A549 (cell line): ENCODE measurements at regions not wholly inside any gene's neighbourhood (a gene's known extent, or its start where the extent isn't known, plus 50 kb on each side); places are given as distances from the start of the nearest gene placed in this dataset.

ENCODE experiments used
- ATAC-seq, 2 experiments: fragments of 200-7000 bp in 1 of 2; fragments of >200 bp in 1 of 2; cut with Nextera tagmentation in 1 of 2; cut with Tn5 transposase in 1 of 2; 3 replicates each; pipeline versions ENCODE4 v1.8.0 to v1.9.1; 2018 to 2020; ENCODE audit warnings: mild to moderate bottlenecking in 1 of 2, moderate library complexity in 1 of 2
- CTCF ChIA-PET: fragments of 300-600 bp; sonication (Branson Sonifier 250); formaldehyde crosslinking; extraction: SDS; loops from one replicate; lab custom pipeline; 2021; ENCODE audit warnings: antibody characterized with exemption, inconsistent platforms; lab: Yijun Ruan, JAX
- POLR2A ChIA-PET: fragments of 350-600 bp; formaldehyde crosslinking; extraction: SDS; loops from one replicate; lab custom pipeline; 2021; ENCODE audit warnings: antibody characterized with exemption, inconsistent platforms; lab: Yijun Ruan, JAX
- DNase-seq, 2 experiments: peaks; one replicate each; pipeline versions ENCODE4 v3.0.0 to v3.0.0-alpha.2; 2011 to 2016; ENCODE audit warnings: low read depth in 1 of 2, low spot score in 1 of 2
- FAIRE-seq: peaks from 2 replicates; lab custom pipeline; 2011; peaks lifted over from hg19 to GRCh38; lab: Jason Lieb, UNC
- H3K27ac ChIP-seq, 2 experiments: fragments of >200 bp; sonication (Bioruptor Twin); formaldehyde crosslinking; 3 replicates each; pipeline ENCODE4 v1.5.1; 2016 to 2017
- H3K4me1 ChIP-seq: fragments of >200 bp; sonication (Bioruptor Twin); formaldehyde crosslinking; 3 replicates; pipeline ENCODE4 v1.6.1; 2016
- H3K4me2 ChIP-seq: fragments of >200 bp; sonication (Bioruptor Twin); formaldehyde crosslinking; 3 replicates; pipeline ENCODE4 v1.6.1; 2016
- H3K4me3 ChIP-seq: fragments of >200 bp; sonication (Bioruptor Twin); formaldehyde crosslinking; 3 replicates; pipeline ENCODE4 v1.5.1; 2016
- H3K9me3 ChIP-seq: fragments of >200 bp; sonication (Bioruptor Twin); formaldehyde crosslinking; 3 replicates; pipeline ENCODE4 v1.6.1; 2016
- BHLHE40 ChIP-seq: IDR thresholded peaks from 2 replicates; pipeline ENCODE4 v1.6.1; 2012; ENCODE audit warnings: low read depth, low read length, inconsistent platforms
- CEBPB ChIP-seq, 2 experiments: fragments of >200 bp in 1 of 2; sonication (Bioruptor Twin) in 1 of 2; formaldehyde crosslinking in 1 of 2; IDR thresholded peaks; 2 replicates each; pipeline ENCODE4 v1.6.1; 2012 to 2016
- EHMT2 ChIP-seq: fragments of 200-600 bp; sonication (generic); IDR thresholded peaks from 2 replicates; pipeline ENCODE4 v1.6.1; 2016; ENCODE audit warnings: antibody characterized with exemption, low read depth, mild to moderate bottlenecking, moderate library complexity
- ESRRA ChIP-seq: fragments of 150-350 bp; IDR thresholded peaks from 2 replicates; pipeline ENCODE4 v1.6.1; 2014; ENCODE audit warnings: mild to moderate bottlenecking, low read length, borderline replicate concordance
- GATA3 ChIP-seq: IDR thresholded peaks from 2 replicates; pipeline ENCODE4 v1.6.1; 2012; ENCODE audit warnings: borderline replicate concordance
- HEYL ChIP-seq: fragments of 250-450 bp; sonication (Bioruptor Pico); IDR thresholded peaks from 2 replicates; pipeline ENCODE4 v1.8.0; 2021; ENCODE audit warnings: mild to moderate bottlenecking, moderate library complexity
- HOXB5 ChIP-seq: fragments of 250-450 bp; sonication (Bioruptor Pico); IDR thresholded peaks from 2 replicates; pipeline ENCODE4 v1.5.0; 2020; ENCODE audit warnings: mild to moderate bottlenecking, moderate library complexity
- JUN ChIP-seq, 2 experiments: fragments of >200 bp; sonication (Bioruptor Twin); formaldehyde crosslinking; IDR thresholded peaks; 2 replicates in 1 of 2; 3 replicates in 1 of 2; pipeline ENCODE4 v1.6.1; 2016 to 2017
- JUNB ChIP-seq: fragments of >200 bp; sonication (Bioruptor Twin); formaldehyde crosslinking; IDR thresholded peaks from 2 replicates; pipeline ENCODE4 v1.6.1; 2016
- MAFK ChIP-seq: fragments of 450-650 bp; IDR thresholded peaks from 2 replicates; pipeline ENCODE4 v1.6.1; 2014; ENCODE audit not compliant: partially characterized antibody
- MAZ ChIP-seq: fragments of 150-350 bp; IDR thresholded peaks from 2 replicates; pipeline ENCODE4 v1.6.1; 2014; ENCODE audit warnings: antibody characterized with exemption, low read depth, low read length, borderline replicate concordance
- NR3C1 ChIP-seq: fragments of >200 bp; sonication (Bioruptor Twin); formaldehyde crosslinking; IDR thresholded peaks from 3 replicates; pipeline ENCODE4 v1.6.1; 2017
- POLR2A ChIP-seq: IDR thresholded peaks from 2 replicates; pipeline ENCODE4 v1.6.1; 2012; ENCODE audit warnings: mild to moderate bottlenecking, low read length
- RNF2 ChIP-seq: fragments of 200-600 bp; sonication (generic); IDR thresholded peaks from 2 replicates; pipeline ENCODE4 v1.6.1; 2016; ENCODE audit warnings: low read depth, mild to moderate bottlenecking, antibody characterized with exemption, moderate library complexity, borderline replicate concordance
- SMC3 ChIP-seq: fragments of >200 bp; sonication (Bioruptor Twin); formaldehyde crosslinking; IDR thresholded peaks from 3 replicates; pipeline ENCODE4 v1.6.1; 2018; ENCODE audit warnings: inconsistent platforms
- WGBS: methylation state at CpG from one replicate; pipeline ENCODE4 v1.1.6; 2017; ENCODE audit errors: missing lambda C conversion rate; 5-methylcytosine and 5-hydroxymethylcytosine counted together
- TF ChIP-seq, protein P1 (sequence below): fragments of 250-450 bp; sonication (Bioruptor Pico); IDR thresholded peaks from 2 replicates; pipeline ENCODE4 v1.5.0; 2020; ENCODE audit warnings: low read depth, mild to moderate bottlenecking, moderate library complexity
- TF ChIP-seq, protein P2 (sequence below): fragments of 250-450 bp; sonication (Bioruptor Pico); IDR thresholded peaks from 2 replicates; pipeline ENCODE4 v1.5.0; 2021; ENCODE audit warnings: mild to moderate bottlenecking, moderate library complexity, borderline replicate concordance
- TF ChIP-seq, protein P3 (sequence below): fragments of 150-350 bp; IDR thresholded peaks from 2 replicates; pipeline ENCODE4 v1.6.1; 2014; ENCODE audit warnings: low read depth, mild to moderate bottlenecking, low read length
- TF ChIP-seq, protein P4 (sequence below): IDR thresholded peaks from 2 replicates; pipeline ENCODE4 v1.6.1; 2012; ENCODE audit warnings: low read depth, borderline replicate concordance
- TF ChIP-seq, protein P5 (sequence below): fragments of 200-600 bp; sonication (generic); IDR thresholded peaks from 2 replicates; pipeline ENCODE4 v1.6.1; 2016; ENCODE audit warnings: antibody characterized with exemption, mild to moderate bottlenecking, moderate library complexity
- TF ChIP-seq, protein P6 (sequence below): fragments of >200 bp; sonication (Bioruptor Twin); formaldehyde crosslinking; IDR thresholded peaks from 3 replicates; pipeline ENCODE4 v1.5.1; 2016

DNA sequence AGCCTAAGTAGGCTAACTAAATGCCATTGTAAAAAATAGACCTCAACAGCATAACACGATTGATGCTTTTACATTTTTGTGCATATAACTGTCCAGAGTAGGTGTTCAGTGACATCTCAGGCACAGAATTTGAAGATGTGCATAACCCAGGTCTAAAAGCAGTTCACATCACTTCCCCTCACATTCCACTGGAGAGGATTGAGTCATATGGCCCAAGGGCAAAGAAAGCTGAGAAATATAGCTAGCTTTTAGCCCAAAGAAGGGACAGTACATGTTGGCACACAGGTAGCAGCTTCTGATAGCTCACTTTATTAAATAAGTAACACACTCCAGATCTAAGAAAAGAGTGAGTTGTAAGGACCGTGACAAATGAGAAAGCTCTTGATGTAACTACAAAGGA is 2259.5 kb upstream of the WWC1 start (continued):
- TF ChIP-seq, protein P1, sequence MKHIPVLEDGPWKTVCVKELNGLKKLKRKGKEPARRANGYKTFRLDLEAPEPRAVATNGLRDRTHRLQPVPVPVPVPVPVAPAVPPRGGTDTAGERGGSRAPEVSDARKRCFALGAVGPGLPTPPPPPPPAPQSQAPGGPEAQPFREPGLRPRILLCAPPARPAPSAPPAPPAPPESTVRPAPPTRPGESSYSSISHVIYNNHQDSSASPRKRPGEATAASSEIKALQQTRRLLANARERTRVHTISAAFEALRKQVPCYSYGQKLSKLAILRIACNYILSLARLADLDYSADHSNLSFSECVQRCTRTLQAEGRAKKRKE (CRISPR knock-in tag) = no peak

DNA sequence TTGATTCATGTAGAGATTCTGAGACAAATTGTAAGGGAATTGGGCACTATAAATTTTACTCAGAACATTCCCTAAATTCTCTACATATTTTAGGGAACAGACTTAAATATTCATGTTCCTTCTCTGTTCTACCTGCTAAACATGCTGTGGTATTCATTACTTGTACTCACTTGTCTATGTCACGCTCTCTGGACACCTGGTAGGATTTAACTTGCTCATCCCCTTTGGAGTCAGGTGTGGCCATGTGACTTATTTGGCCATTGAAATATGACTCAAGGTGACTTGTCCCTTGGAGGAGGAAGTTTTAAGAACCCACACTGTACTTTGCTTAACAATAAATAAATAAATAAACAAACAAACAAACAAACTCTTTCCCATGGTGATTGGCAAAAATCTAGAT is 2258.8 kb upstream of the WWC1 start:
- 3% methylated on average over 1 of the region's 1 CpG for WGBS
- DNase-seq (no peak), ATAC-seq (no peak), FAIRE-seq (no peak)
- Histone ChIP-seq H3K9me3 (no peaks in the 10 kb centered on the region), H3K4me1 (no peaks in the 10 kb centered on the region), H3K27ac (no peak overlapping the region), H3K4me3 (no peak overlapping the region), H3K4me2 (no peak overlapping the region)
- no peak for TF ChIP-seq HEYL
- no peak for TF ChIP-seq HOXB5 (CRISPR knock-in tag)
- TF ChIP-seq BHLHE40 = no peak
- TF ChIP-seq, protein P2, sequence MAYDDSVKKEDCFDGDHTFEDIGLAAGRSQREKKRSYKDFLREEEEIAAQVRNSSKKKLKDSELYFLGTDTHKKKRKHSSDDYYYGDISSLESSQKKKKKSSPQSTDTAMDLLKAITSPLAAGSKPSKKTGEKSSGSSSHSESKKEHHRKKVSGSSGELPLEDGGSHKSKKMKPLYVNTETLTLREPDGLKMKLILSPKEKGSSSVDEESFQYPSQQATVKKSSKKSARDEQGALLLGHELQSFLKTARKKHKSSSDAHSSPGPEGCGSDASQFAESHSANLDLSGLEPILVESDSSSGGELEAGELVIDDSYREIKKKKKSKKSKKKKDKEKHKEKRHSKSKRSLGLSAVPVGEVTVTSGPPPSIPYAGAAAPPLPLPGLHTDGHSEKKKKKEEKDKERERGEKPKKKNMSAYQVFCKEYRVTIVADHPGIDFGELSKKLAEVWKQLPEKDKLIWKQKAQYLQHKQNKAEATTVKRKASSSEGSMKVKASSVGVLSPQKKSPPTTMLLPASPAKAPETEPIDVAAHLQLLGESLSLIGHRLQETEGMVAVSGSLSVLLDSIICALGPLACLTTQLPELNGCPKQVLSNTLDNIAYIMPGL = no peak
- no peak for TF ChIP-seq NR3C1
- TF ChIP-seq, protein P3, sequence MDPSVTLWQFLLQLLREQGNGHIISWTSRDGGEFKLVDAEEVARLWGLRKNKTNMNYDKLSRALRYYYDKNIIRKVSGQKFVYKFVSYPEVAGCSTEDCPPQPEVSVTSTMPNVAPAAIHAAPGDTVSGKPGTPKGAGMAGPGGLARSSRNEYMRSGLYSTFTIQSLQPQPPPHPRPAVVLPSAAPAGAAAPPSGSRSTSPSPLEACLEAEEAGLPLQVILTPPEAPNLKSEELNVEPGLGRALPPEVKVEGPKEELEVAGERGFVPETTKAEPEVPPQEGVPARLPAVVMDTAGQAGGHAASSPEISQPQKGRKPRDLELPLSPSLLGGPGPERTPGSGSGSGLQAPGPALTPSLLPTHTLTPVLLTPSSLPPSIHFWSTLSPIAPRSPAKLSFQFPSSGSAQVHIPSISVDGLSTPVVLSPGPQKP = no peak
- TF ChIP-seq, protein P4, sequence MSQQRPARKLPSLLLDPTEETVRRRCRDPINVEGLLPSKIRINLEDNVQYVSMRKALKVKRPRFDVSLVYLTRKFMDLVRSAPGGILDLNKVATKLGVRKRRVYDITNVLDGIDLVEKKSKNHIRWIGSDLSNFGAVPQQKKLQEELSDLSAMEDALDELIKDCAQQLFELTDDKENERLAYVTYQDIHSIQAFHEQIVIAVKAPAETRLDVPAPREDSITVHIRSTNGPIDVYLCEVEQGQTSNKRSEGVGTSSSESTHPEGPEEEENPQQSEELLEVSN = no peak
- TF ChIP-seq GATA3 = no peak
- no peak for TF ChIP-seq RNF2
- TF ChIP-seq CEBPB (IDR thresholded peaks at IDR 0.05) = no peak
- no peak for TF ChIP-seq POLR2A
- no peak for TF ChIP-seq EHMT2
- TF ChIP-seq, protein P5, sequence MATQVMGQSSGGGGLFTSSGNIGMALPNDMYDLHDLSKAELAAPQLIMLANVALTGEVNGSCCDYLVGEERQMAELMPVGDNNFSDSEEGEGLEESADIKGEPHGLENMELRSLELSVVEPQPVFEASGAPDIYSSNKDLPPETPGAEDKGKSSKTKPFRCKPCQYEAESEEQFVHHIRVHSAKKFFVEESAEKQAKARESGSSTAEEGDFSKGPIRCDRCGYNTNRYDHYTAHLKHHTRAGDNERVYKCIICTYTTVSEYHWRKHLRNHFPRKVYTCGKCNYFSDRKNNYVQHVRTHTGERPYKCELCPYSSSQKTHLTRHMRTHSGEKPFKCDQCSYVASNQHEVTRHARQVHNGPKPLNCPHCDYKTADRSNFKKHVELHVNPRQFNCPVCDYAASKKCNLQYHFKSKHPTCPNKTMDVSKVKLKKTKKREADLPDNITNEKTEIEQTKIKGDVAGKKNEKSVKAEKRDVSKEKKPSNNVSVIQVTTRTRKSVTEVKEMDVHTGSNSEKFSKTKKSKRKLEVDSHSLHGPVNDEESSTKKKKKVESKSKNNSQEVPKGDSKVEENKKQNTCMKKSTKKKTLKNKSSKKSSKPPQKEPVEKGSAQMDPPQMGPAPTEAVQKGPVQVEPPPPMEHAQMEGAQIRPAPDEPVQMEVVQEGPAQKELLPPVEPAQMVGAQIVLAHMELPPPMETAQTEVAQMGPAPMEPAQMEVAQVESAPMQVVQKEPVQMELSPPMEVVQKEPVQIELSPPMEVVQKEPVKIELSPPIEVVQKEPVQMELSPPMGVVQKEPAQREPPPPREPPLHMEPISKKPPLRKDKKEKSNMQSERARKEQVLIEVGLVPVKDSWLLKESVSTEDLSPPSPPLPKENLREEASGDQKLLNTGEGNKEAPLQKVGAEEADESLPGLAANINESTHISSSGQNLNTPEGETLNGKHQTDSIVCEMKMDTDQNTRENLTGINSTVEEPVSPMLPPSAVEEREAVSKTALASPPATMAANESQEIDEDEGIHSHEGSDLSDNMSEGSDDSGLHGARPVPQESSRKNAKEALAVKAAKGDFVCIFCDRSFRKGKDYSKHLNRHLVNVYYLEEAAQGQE = no peak
- TF ChIP-seq JUNB = no peak
- TF ChIP-seq ESRRA = no peak
- TF ChIP-seq JUN (IDR thresholded peaks at IDR 0.05) = no peak
- ChIA-PET POLR2A (no interaction called here), CTCF (no interaction called here)

DNA sequence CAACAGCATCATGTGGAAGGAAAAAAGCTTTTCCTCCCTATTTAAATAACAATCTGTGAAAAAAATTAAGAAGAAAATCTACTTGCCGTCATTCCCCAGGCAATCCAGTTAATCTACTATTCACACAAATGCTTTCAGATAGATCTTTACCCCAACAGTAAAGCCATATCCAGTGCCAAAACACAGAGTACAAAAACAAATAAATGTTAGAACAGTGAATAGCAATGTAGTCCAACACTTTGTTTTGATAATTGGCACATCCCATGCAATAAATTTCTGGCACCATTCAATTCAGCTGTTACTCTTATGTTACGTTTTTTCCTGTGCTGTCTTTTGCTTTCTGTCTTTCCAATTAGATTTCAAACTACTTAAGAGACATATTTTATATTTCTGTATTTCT is 2245.5 kb upstream of the WWC1 start:
- POLR2A ChIA-PET = no interaction called here
- Histone ChIP-seq H3K27ac (no peak overlapping the region), H3K9me3 (no peaks in the 10 kb centered on the region), H3K4me3 (no peak overlapping the region), H3K4me1 (no peaks in the 10 kb centered on the region), H3K4me2 (no peak overlapping the region)
- TF ChIP-seq, protein P6, sequence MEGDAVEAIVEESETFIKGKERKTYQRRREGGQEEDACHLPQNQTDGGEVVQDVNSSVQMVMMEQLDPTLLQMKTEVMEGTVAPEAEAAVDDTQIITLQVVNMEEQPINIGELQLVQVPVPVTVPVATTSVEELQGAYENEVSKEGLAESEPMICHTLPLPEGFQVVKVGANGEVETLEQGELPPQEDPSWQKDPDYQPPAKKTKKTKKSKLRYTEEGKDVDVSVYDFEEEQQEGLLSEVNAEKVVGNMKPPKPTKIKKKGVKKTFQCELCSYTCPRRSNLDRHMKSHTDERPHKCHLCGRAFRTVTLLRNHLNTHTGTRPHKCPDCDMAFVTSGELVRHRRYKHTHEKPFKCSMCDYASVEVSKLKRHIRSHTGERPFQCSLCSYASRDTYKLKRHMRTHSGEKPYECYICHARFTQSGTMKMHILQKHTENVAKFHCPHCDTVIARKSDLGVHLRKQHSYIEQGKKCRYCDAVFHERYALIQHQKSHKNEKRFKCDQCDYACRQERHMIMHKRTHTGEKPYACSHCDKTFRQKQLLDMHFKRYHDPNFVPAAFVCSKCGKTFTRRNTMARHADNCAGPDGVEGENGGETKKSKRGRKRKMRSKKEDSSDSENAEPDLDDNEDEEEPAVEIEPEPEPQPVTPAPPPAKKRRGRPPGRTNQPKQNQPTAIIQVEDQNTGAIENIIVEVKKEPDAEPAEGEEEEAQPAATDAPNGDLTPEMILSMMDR = no peak
- TF ChIP-seq MAZ (no peak), BHLHE40 (no peak), SMC3 (no peak), MAFK (no peak), EHMT2 (no peak)
- TF ChIP-seq, protein P4 = no peak
- TF ChIP-seq, protein P5 = no peak
- ATAC-seq (no peak), DNase-seq (no peak), FAIRE-seq (no peak)
- 17% methylated on average over 2 of the region's 2 CpGs for WGBS
- CTCF ChIA-PET = no interaction called here
